Astrocyte (in vitro differentiated cells and primary cell): ENCODE measurements at regions not wholly inside any gene's neighbourhood (a gene's known extent, or its start where the extent isn't known, plus 50 kb on each side); places are given as distances from the start of the nearest gene placed in this dataset.

ENCODE experiments used
- CTCF ChIP-seq: IDR thresholded peaks from 2 replicates; pipeline ENCODE4 v1.5.1; 2011; ENCODE audit warnings: low read depth, mild to moderate bottlenecking, inconsistent platforms, low read length, moderate library complexity; ENCODE audit not compliant: insufficient read depth
- EZH2 ChIP-seq: IDR thresholded peaks from 2 replicates; pipeline ENCODE4 v1.6.1; 2012; ENCODE audit warnings: mild to moderate bottlenecking, low read length, inconsistent platforms; ENCODE audit not compliant: insufficient read depth

- TF ChIP-seq CTCF, result no peak
- no peak for TF ChIP-seq EZH2
These were observed 308.8 kb downstream of the DCDC2C start for GRCh38 chr2:4012197-4012596.
